ENCODE measurements at regions not wholly inside any gene's neighbourhood (a gene's known extent, or its start where the extent isn't known, plus 50 kb on each side); places are given as distances from the start of the nearest gene placed in this dataset.

- DNase-seq (ENCODE audit: low spot score): no peak
Measured at GRCh38 chr5:148708854-148709253, 54.5 kb upstream of the HTR4 start.

- DNase-seq (ENCODE audit: low spot score): no peak
Measured at GRCh38 chr5:148711961-148712360, 57.6 kb upstream of the HTR4 start.

DNA sequence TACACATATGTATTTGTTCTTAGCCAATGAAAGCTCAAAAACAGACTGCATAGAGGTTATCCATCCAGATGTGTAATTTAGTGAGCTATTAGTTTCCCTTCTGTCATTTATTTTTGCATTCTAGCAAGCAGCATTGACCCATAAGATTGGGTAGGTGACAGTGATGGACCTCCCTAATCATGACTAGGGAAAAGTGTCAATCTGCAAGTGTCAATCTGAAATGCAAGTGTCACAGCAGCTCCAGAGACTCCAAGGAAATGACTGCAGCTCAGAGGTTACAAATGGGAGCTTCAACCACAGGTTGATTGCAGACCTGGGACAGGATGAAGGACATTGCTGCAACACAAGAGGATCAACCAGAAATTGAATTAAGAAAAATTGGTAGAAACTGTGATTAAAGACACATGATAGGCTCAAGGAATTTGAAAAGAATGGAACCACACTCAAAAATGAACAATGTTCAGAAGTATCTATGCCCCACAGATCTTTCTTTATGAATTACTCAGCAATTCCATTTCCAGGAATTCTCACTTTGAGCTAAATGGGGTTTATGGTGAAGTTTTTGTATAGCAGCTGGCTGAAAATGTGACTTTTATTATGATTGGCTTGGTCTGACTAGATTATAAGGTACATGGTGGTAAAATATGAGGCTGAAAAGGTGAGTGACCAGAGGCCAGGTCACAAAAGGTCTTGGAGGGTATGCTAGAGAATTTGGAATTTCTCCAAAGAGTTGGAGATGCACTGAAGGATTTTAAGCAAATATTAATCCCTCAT lies 59.6 kb upstream of the HTR4 start:
- DNase-seq (ENCODE audit: low spot score): no peak

DNA sequence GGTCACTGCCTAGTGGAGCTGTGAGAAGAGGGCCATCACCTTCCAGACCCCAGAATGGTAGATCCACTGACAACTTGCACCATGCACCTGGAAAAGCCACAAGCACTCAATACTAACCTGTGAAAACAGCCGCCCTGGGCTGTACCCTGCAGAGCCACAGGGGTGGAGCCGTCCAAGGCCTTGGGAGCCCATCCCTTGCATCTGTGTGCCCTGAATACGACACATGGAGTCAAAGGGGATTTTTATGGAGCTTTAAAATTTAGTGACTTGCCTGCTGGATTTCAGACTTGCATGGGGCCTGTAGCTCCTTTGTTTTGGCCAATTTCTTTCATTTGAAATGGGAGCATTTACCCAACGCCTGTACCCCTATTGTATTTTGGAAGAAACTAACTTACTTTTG lies 62.4 kb upstream of the HTR4 start:
- no peak for DNase-seq (ENCODE audit: low spot score)

DNA sequence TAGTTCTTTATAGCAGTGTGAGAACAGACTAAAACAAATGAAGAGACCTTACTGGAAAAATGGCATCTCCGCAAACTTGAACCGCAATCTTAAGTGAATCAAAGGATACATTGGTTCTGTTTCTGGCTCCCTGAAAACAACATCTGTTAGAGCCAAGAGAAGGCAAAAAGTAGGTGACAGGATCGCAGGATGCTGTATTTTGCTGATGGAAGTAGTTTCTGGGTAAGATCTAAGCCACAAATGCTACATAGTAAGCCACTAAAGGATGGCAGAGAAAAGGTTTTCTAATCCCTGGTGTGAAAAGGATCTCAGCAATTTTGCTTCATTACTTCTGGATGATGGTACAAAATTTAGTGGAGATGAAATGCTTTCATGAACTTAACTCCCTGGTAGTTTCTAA lies 63.3 kb upstream of the HTR4 start:
- no peak for DNase-seq (ENCODE audit: low spot score)

GRCh38 chr5:148719605-148720004 lies 65.3 kb upstream of the HTR4 start:
- DNase-seq (ENCODE audit: low spot score): no peak

DNA sequence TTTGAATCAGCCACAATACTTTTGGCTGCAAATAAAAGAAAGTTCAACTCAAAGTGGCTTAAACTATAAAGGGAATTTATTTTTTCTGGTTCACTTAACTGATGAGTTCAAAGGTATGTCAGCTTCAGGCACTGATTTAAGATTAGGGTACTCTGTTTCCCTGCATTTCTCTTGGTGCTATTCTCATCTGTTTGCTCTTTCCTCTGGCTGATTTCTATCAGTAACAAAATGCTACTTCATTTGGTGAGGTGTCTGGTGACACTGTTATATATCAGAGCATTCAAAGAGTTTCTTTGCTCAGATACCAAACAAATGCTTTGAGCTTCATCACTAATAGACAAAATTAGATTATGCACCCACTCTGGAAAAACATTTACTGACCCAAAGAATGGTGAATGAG lies 65.9 kb upstream of the HTR4 start:
- DNase-seq (ENCODE audit: low spot score): no peak

DNA sequence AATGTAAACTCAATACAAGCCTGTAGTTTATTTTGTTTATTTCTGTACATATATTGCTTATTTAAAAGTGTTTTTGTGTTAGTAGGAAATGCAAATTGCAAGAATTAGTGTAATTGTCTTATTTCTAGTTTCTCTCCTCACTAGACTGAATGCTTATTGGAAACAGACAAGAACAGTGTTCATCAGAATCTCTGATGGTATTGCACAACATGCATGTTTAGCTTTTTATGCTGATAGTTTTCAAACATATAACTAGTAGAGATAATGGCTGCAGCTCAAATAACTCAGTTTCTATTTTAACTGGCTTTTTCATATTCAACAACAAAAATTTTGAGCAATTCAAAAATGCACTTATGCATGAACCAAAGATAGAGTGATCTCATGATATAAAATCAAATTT lies 68.8 kb upstream of the HTR4 start:
- no peak for DNase-seq (ENCODE audit: low spot score)

- no peak for DNase-seq (ENCODE audit: low spot score)
Measured at GRCh38 chr5:148725675-148726074, 71.3 kb upstream of the HTR4 start.

DNA sequence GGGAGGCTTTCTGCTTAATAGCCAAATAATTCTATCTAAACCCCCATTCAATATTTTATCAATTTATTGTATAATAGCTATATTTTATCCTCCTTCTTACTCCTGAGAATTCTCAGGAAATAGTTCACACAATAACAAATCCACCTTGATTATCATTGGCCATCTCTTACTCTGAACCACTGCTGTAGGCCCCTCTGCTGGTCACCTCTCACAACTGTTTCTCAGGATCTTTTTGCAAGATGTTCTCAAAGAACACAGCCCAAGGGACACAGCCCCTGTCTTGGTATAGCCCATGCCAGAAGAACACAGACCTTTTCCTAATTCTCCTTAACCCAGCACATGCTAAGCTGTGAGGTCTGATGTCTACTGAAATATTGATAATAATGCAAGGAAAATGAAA lies 74.9 kb upstream of the HTR4 start:
- DNase-seq (ENCODE audit: low spot score): no peak

- no peak for DNase-seq (ENCODE audit: low spot score)
Measured at GRCh38 chr5:148730270-148730669, 75.9 kb upstream of the HTR4 start.

GRCh38 chr5:148730942-148731898 lies 76.9 kb upstream of the HTR4 start:
- peak; percentile 60 for DNase-seq (ENCODE audit: low spot score)

- DNase-seq (ENCODE audit: low spot score): no peak
Measured at GRCh38 chr5:148732692-148733091, 78.4 kb upstream of the HTR4 start.

DNA sequence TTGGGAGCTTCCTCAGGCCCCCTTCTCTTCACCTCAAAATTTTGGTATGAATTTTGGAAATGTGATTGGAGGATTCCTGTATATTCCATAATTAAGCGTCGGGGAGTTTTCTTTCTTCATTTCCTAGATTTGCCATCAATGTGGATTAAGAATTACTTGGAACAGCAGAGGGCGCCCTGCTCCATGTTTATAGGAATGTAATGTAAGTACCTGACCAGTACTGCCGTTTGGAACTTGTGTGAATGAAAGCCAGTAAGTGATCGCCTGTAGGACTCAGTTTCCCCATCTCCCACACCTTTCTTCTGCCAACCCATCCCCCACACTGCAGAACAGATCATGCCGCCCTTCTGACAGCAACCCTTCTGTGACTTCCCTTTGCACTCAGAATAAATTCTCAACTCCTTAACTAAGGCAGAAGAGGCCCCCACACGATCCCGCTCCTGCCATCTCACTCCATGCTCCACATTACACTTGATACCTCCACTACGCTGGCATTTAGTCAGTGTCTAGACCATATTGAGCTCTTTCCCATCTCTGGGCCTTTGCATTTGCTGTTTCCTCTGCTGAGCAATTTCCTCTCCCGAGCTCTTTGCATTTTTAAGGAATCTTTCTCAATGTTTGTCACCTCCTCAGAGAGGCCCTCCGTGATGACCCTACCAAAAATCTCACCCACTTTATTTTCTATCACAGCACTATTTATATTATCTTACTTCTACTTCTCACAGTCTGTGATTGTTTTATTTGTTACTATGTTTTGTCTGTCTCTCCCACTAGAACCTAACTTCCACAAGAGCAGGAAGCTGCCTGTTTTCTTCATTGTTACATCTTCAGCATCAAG lies 79.5 kb upstream of the HTR4 start:
- peak; percentile 72 for DNase-seq (ENCODE audit: low spot score)

- DNase-seq (ENCODE audit: low spot score): no peak
Measured at GRCh38 chr5:148734518-148734917, 80.2 kb upstream of the HTR4 start.

GRCh38 chr5:148735301-148735835 lies 81.0 kb upstream of the HTR4 start:
- DNase-seq (ENCODE audit: low spot score): no peak

GRCh38 chr5:148739023-148739422 lies 84.7 kb upstream of the HTR4 start:
- no peak for DNase-seq (ENCODE audit: low spot score)

DNA sequence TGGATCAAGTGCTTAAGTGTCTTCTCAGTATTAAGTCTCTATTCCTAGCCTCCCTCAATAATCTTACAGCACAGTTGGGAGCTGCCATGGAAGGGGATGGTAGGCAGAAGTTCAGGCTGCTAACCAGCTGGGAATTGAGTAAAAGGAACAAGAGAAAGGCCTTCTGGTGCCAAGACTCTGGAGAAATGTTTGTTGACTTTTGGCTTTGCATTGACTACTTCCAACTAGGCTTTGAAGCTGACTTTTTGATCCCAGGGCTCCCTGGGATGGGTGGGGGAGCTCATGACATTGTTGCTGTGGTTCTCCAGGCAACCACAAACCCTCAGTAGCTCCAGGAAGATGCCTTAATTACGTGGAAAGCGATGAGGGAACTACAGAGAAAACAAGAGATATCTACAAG lies 85.2 kb upstream of the HTR4 start:
- DNase-seq (ENCODE audit: low spot score): no peak

GRCh38 chr5:148740079-148740858 lies 85.9 kb upstream of the HTR4 start:
- DNase-seq (ENCODE audit: low spot score): no peak

GRCh38 chr5:148740966-148741742 lies 85.3 kb upstream of the ADRB2 start:
- DNase-seq (ENCODE audit: low spot score): no peak

Measured in ecto neural progenitor cell (in vitro differentiated cells).